ENCODE measurements at regions not wholly inside any gene's neighbourhood (a gene's known extent, or its start where the extent isn't known, plus 50 kb on each side); places are given as distances from the start of the nearest gene placed in this dataset.
A peak's percentile ranks its signal among the peaks of the same experiment; 100 is the strongest.

DNA sequence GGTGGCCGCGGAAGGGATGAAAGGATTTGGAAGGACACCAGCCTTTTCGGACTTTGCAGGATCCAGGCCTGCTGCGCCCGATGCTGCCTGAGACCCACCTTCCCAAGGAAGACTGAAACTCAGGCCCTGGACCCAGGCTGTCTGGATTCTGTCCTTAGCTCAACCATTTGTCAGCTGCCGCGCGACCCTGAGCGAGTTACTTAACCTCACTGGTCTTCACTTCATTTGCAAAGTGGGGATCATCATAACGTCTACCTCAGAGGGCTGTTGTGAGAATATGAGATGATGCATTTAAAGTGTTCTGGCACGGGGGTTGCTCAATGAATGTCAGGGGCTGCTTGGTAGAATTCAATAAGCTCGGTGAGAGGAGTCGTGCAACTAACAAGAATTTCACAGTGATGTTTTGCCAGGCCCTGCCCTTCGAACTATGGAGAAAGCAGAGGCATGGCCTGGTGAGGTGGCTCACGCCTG, 104.2 kb upstream of the PRDM1 start:
- Histone ChIP-seq H3K9me3 (no peaks in the 10 kb centered on the region), H3K4me3 (no peak overlapping the region), H3K36me3 (no peaks in the 10 kb centered on the region), H3K4me1 (peaks cover 23% of the 10 kb centered on the region), H3K27me3 (ENCODE audit: low read depth) (peaks cover 60% of the 10 kb centered on the region), H3K27ac (no peak overlapping the region)
- intact Hi-C loops (cut with DNase I): no loop called here
- DNase-seq: no peak
- no peak for ATAC-seq
- TF ChIP-seq, protein P1, sequence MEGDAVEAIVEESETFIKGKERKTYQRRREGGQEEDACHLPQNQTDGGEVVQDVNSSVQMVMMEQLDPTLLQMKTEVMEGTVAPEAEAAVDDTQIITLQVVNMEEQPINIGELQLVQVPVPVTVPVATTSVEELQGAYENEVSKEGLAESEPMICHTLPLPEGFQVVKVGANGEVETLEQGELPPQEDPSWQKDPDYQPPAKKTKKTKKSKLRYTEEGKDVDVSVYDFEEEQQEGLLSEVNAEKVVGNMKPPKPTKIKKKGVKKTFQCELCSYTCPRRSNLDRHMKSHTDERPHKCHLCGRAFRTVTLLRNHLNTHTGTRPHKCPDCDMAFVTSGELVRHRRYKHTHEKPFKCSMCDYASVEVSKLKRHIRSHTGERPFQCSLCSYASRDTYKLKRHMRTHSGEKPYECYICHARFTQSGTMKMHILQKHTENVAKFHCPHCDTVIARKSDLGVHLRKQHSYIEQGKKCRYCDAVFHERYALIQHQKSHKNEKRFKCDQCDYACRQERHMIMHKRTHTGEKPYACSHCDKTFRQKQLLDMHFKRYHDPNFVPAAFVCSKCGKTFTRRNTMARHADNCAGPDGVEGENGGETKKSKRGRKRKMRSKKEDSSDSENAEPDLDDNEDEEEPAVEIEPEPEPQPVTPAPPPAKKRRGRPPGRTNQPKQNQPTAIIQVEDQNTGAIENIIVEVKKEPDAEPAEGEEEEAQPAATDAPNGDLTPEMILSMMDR (IDR thresholded peaks at IDR 0.05): no peak

DNA sequence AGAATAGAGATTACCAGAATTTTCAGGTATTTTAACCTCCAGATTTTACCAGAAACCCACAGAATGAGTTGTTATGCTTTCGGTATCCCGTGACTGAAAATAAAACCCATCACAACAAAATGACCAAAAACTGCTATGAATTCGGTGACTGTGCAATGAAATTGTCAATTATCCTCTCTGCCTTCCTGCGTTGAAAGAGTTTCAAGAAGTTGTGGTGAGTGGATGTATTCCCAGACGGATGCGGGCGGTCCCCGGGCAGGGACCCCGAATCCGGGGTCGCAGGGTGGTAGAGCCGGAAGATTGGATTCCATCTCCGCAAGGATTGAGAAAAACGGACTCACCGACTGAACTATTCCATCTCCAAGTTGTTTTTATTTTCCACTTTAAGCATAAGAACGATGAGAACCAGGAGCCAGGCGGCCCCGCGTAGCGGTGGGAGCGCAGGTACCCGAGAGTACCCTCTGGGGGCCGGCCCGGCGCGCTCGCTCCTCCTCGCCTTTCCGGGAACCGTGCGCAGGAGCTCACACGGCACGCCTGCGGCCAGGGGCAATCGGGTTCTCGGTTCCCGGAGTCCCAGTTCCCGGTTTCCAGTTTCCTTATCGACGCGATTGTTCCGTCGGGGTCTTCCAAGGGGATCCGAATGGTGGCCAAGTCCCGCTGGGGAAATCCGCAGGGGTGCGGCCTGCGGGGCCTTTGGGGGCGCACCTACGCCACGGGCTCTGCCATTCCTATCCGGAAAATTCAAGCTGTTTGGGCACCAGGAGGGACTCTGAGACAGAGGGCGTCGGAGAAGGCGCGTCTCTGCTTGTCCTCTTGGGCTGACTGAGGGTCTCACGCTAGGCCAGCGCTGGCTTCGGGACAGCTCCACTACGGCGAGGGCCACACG, 104.9 kb upstream of the PRDM1 start:
- Histone ChIP-seq H3K27ac (no peak overlapping the region), H3K4me3 (peak overlapping the region; percentile 41), H3K27me3 (ENCODE audit: low read depth) (peaks cover 56% of the 10 kb centered on the region), H3K4me1 (peaks cover 20% of the 10 kb centered on the region), H3K9me3 (no peaks in the 10 kb centered on the region), H3K36me3 (no peaks in the 10 kb centered on the region)
- intact Hi-C loops (cut with DNase I): no loop called here
- ATAC-seq (peak in 1 of 2 donors; percentile 42), DNase-seq (no peak)
- TF ChIP-seq, protein P1 (IDR thresholded peaks at IDR 0.05): no peak

DNA sequence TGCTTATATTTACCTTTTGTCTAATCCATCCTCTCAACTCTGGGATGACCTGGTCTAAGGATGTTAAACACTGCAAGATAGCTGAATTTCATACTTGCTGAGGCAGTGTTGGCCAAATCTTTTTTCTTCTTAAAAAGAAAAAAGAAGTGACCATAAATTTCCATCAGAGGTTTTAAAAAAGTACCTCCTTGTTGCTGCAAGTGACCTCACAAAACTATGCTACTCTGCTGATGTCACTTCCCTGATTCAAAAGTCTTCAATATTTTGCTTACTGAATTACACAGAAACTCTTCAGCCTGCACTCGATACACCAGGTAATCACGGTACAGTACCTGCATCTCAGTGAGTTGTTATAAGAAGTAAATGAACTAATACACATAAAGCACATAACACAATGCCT, 107.2 kb upstream of the PRDM1 start:
- no peak for ATAC-seq
- TF ChIP-seq, protein P1 (IDR thresholded peaks at IDR 0.05): no peak
- H3K36me3 ChIP-seq: no peaks in the 10 kb centered on the region
- H3K4me3 ChIP-seq: no peak overlapping the region
- intact Hi-C loops (cut with DNase I): no loop called here
- H3K9me3 ChIP-seq: no peaks in the 10 kb centered on the region
- DNase-seq: no peak
- H3K27ac ChIP-seq: no peak overlapping the region
- peaks cover 34% of the 10 kb centered on the region for H3K27me3 ChIP-seq (ENCODE audit: low read depth)
- peaks cover 9% of the 10 kb centered on the region for H3K4me1 ChIP-seq

DNA sequence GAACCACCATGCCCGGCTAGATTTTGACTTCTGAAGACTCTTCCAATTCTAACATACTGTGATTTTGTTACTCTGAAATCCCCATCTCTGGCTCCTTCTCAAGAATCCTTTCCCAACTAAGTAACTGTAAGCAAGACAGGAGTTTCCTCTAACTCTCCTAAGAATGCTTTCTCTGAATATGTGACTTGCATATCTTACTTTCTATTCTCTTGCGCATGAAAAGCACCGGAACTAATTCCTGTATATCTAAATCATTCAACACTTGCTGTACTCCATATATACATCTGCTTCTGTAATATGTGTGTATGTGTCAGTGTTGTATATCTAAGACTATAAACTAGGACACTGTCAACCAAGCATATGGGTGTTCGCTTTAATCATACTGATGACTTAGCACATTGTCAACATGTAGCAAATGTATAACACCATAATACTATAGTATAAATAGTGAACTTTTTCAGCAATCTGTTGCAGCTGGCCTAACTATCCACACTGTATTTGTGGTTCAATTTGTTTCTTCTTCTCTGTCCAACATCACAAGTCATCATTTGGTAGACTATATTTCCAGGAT, 108.1 kb upstream of the PRDM1 start:
- Histone ChIP-seq H3K4me3 (no peak overlapping the region), H3K4me1 (peaks cover 9% of the 10 kb centered on the region), H3K27me3 (ENCODE audit: low read depth) (peaks cover 31% of the 10 kb centered on the region), H3K27ac (no peak overlapping the region), H3K9me3 (peaks cover 3% of the 10 kb centered on the region), H3K36me3 (no peaks in the 10 kb centered on the region)
- intact Hi-C loops (cut with DNase I): no loop called here
- no peak for ATAC-seq
- DNase-seq: no peak
- TF ChIP-seq, protein P1 (IDR thresholded peaks at IDR 0.05): no peak

DNA sequence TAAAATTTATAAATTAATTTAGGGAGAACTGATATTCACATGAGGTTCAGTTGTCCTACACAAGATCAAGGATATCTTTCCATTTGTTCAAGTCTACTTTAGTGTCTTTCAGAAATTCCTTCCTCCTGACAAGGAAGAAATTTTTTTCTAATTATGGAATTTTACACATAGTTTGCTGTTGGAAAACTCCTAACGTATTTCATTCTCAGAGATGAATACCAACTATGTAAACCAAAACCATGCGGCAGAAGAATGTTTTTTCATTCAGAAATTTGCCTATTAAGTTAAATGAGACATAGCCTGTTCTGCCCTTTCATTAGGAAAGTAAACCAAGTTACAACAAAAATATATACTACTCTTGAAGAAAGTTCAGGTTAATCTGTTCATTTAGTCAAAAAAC, 111.2 kb upstream of the PRDM1 start:
- H3K4me1 ChIP-seq: no peaks in the 10 kb centered on the region
- no peaks in the 10 kb centered on the region for H3K36me3 ChIP-seq
- peaks cover 19% of the 10 kb centered on the region for H3K9me3 ChIP-seq
- TF ChIP-seq, protein P1 (IDR thresholded peaks at IDR 0.05): no peak
- no peak overlapping the region for H3K27ac ChIP-seq
- no peak for ATAC-seq
- peaks cover 4% of the 10 kb centered on the region for H3K27me3 ChIP-seq (ENCODE audit: low read depth)
- intact Hi-C loops (cut with DNase I): no loop called here
- DNase-seq: no peak
- no peak overlapping the region for H3K4me3 ChIP-seq

Measured in lower lobe of right lung (tissue), 2 donors.